ENCODE measurements at regions not wholly inside any gene's neighbourhood (a gene's known extent, or its start where the extent isn't known, plus 50 kb on each side); places are given as distances from the start of the nearest gene placed in this dataset.

DNA sequence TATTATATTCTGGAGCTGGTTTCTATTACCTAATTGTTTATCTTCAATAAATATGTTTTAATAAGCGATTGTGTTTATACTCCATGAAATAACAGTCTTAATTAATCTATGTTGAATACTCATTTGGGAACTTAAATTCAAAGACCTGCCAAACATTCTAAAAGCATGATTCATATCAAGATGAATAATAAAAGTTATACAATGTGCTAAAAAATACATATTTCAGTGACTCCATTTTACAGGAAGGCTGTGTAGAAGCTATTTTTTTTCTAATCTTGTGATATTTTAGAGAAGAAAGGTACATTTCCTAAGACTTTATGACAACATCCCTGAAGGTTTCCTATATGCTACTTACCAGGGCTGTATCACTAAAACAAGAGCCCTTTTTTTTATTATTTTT lies 417.9 kb downstream of the NFIB start:
- in situ Hi-C loops (cut with MboI): no loop called here
- Histone ChIP-seq H4K20me1 (ENCODE audit: control insufficient read depth, insufficient read depth) (no peaks in the 10 kb centered on the region), H3K9ac (ENCODE audit: control insufficient read depth, insufficient read depth, low read length) (no peak overlapping the region), H3K4me3 (no peak overlapping the region), H3K36me3 (ENCODE audit: control insufficient read depth in 2 of 2, insufficient read depth in 2 of 2, low read length in 1 of 2) (no peaks in the 10 kb centered on the region), H3K9me3 (replicated peaks; ENCODE audit: control insufficient read depth, insufficient read depth, low read length) (no peaks in the 10 kb centered on the region), H3K27ac (ENCODE audit: control insufficient read depth, insufficient read depth) (no peak overlapping the region), H3K4me2 (ENCODE audit: control insufficient read depth, insufficient read depth) (no peak overlapping the region), H3K4me1 (ENCODE audit: control insufficient read depth, insufficient read depth, low read length) (no peaks in the 10 kb centered on the region), H3K27me3 (replicated peaks in 1 of 2; ENCODE audit: control insufficient read depth in 2 of 2, insufficient read depth in 2 of 2, low read length in 1 of 2) (no peaks in the 10 kb centered on the region), H2AFZ (ENCODE audit: control insufficient read depth, low read depth, low read length) (no peak overlapping the region), H3K79me2 (ENCODE audit: control insufficient read depth, insufficient read depth, low read length) (no peaks in the 10 kb centered on the region)
- ATAC-seq (no peak), FAIRE-seq (no peak), DNase-seq (ENCODE audit: low read depth, low spot score) (no peak)
- ChIA-PET POLR2A (no interaction called here), RAD21 (ENCODE audit: unreplicated experiment) (no interaction called here), CTCF (no interaction called here), SMC1A (ENCODE audit: uncharacterized antibody, unreplicated experiment) (no interaction called here)
- intact Hi-C loops (cut with micrococcal nuclease; ENCODE audit: unreplicated experiment): no loop called here
- no peak for TF ChIP-seq EED (IDR thresholded peaks at IDR 0.05; ENCODE audit: low read depth)
- no peak for TF ChIP-seq JUNB (IDR thresholded peaks at IDR 0.05)
- TF ChIP-seq EP300 (IDR thresholded peaks at IDR 0.05; ENCODE audit: borderline replicate concordance in 1 of 2, control insufficient read depth in 1 of 2, low read depth in 2 of 2, low read length in 2 of 2): no peak
- TF ChIP-seq YBX1 (IDR thresholded peaks at IDR 0.05): no peak
- TF ChIP-seq KAT2A (conservative IDR thresholded peaks at IDR 0.05; ENCODE audit: control insufficient read depth, low read depth, low read length): no peak
- TF ChIP-seq, protein P1, sequence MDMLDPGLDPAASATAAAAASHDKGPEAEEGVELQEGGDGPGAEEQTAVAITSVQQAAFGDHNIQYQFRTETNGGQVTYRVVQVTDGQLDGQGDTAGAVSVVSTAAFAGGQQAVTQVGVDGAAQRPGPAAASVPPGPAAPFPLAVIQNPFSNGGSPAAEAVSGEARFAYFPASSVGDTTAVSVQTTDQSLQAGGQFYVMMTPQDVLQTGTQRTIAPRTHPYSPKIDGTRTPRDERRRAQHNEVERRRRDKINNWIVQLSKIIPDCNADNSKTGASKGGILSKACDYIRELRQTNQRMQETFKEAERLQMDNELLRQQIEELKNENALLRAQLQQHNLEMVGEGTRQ (IDR thresholded peaks at IDR 0.05; ENCODE audit: borderline replicate concordance, low read depth, low read length): no peak
- TF ChIP-seq ASH2L (IDR thresholded peaks at IDR 0.05; ENCODE audit: borderline replicate concordance, low read depth): no peak
- TF ChIP-seq ZNF384 (IDR thresholded peaks at IDR 0.05; ENCODE audit: borderline replicate concordance, low read depth, low read length): no peak
- WGBS (ENCODE audit: insufficient coverage, insufficient replicate concordance, low lambda C conversion rate, missing lambda C conversion rate): 38% methylated on average over 1 of the region's 1 CpG
- no TSS peak for BruUV-seq (replicated peaks)

DNA sequence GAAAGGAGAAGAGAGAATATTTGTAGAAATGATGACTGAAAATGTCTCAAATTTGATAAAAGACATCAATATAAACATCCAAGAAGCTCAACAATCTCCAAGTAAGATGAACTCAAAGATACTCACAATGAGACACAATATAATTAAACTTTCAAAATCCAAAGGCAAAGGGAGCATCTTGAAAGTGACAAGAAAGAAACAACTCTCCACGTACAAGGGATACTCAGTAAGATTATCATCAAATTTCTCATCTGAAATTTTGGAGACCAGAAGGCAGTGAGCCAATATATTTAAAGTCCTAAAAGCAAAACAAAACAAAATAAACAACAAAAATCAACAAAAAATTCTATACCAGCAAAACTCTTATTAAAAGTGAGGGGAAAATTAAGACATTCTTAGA lies 428.7 kb downstream of the NFIB start:
- Histone ChIP-seq H3K4me2 (ENCODE audit: control insufficient read depth, insufficient read depth) (no peak overlapping the region), H3K79me2 (ENCODE audit: control insufficient read depth, insufficient read depth, low read length) (no peaks in the 10 kb centered on the region), H3K9me3 (replicated peaks; ENCODE audit: control insufficient read depth, insufficient read depth, low read length) (no peaks in the 10 kb centered on the region), H3K27ac (ENCODE audit: control insufficient read depth, insufficient read depth) (no peak overlapping the region), H3K36me3 (ENCODE audit: control insufficient read depth in 2 of 2, insufficient read depth in 2 of 2, low read length in 1 of 2) (no peaks in the 10 kb centered on the region), H3K4me3 (no peak overlapping the region), H2AFZ (ENCODE audit: control insufficient read depth, low read depth, low read length) (no peak overlapping the region), H4K20me1 (ENCODE audit: control insufficient read depth, insufficient read depth) (no peaks in the 10 kb centered on the region), H3K4me1 (ENCODE audit: control insufficient read depth, insufficient read depth, low read length) (no peaks in the 10 kb centered on the region), H3K9ac (ENCODE audit: control insufficient read depth, insufficient read depth, low read length) (no peak overlapping the region), H3K27me3 (replicated peaks in 1 of 2; ENCODE audit: control insufficient read depth in 2 of 2, insufficient read depth in 2 of 2, low read length in 1 of 2) (no peaks in the 10 kb centered on the region)
- SMC1A ChIA-PET (ENCODE audit: uncharacterized antibody, unreplicated experiment): no interaction called here
- no peak for DNase-seq (ENCODE audit: low read depth, low spot score)
- ATAC-seq: no peak
- POLR2A ChIA-PET: no interaction called here
- no peak for FAIRE-seq
- RAD21 ChIA-PET (ENCODE audit: unreplicated experiment): no interaction called here
- intact Hi-C loops (cut with micrococcal nuclease; ENCODE audit: unreplicated experiment): no loop called here
- BruUV-seq (replicated peaks): no TSS peak
- CTCF ChIA-PET: no interaction called here
- in situ Hi-C loops (cut with MboI): no loop called here
- WGBS (ENCODE audit: insufficient coverage, insufficient replicate concordance, low lambda C conversion rate, missing lambda C conversion rate): 0% methylated on average over 1 of the region's 1 CpG
- TF ChIP-seq JUND (IDR thresholded peaks at IDR 0.05; ENCODE audit: low read depth, low read length) (no peak), ZSCAN29 (IDR thresholded peaks at IDR 0.05) (no peak), ZZZ3 (IDR thresholded peaks at IDR 0.05; ENCODE audit: control insufficient read depth, insufficient read length, low read depth) (no peak), FOXM1 (IDR thresholded peaks at IDR 0.05; ENCODE audit: low read depth, low read length) (no peak), TAF1 (IDR thresholded peaks at IDR 0.05; ENCODE audit: borderline replicate concordance, low read depth, low read length) (no peak), CHD2 (IDR thresholded peaks at IDR 0.05; ENCODE audit: borderline replicate concordance, low read depth, low read length) (no peak), RBBP5 (conservative IDR thresholded peaks at IDR 0.05) (no peak), SUZ12 (IDR thresholded peaks at IDR 0.05; ENCODE audit: unreplicated experiment) (no peak), SRF (IDR thresholded peaks at IDR 0.05; ENCODE audit: low read depth in 2 of 2, low read length in 2 of 2) (no peak), YBX1 (IDR thresholded peaks at IDR 0.05) (no peak), STAT1 (conservative IDR thresholded peaks at IDR 0.05) (no peak), CEBPB (IDR thresholded peaks at IDR 0.05; ENCODE audit: borderline replicate concordance in 1 of 2, low read depth in 2 of 2, low read length in 2 of 2) (no peak)
- TF ChIP-seq, protein P2, sequence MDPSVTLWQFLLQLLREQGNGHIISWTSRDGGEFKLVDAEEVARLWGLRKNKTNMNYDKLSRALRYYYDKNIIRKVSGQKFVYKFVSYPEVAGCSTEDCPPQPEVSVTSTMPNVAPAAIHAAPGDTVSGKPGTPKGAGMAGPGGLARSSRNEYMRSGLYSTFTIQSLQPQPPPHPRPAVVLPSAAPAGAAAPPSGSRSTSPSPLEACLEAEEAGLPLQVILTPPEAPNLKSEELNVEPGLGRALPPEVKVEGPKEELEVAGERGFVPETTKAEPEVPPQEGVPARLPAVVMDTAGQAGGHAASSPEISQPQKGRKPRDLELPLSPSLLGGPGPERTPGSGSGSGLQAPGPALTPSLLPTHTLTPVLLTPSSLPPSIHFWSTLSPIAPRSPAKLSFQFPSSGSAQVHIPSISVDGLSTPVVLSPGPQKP (IDR thresholded peaks at IDR 0.05; ENCODE audit: low read depth, low read length): no peak
